Smooth muscle cell (in vitro differentiated cells): ENCODE measurements at regions not wholly inside any gene's neighbourhood (a gene's known extent, or its start where the extent isn't known, plus 50 kb on each side); places are given as distances from the start of the nearest gene placed in this dataset.

ENCODE experiments used
- DNase-seq: peaks from one replicate; lab custom pipeline; 2025; ENCODE audit not compliant: unreplicated experiment; lab: John Stamatoyannopoulos, UW
- H2AFZ ChIP-seq: fragments of 200-600 bp; sonication (generic); 2 replicates; pipeline ENCODE4 v1.6.0; 2016; ENCODE audit warnings: antibody characterized with exemption, low read depth, mild to moderate bottlenecking
- H3F3A ChIP-seq: fragments of 200-600 bp; sonication (generic); 2 replicates; pipeline ENCODE4 v1.6.0; 2017; ENCODE audit warnings: antibody characterized with exemption, low read depth
- H3K27ac ChIP-seq: fragments of 200-600 bp; sonication (generic); 2 replicates; pipeline ENCODE4 v1.5.1; 2016; ENCODE audit warnings: low read depth, mild to moderate bottlenecking
- H3K27me3 ChIP-seq: fragments of 200-600 bp; sonication (generic); 2 replicates; pipeline ENCODE4 v1.6.1; 2016; ENCODE audit warnings: low read depth, mild to moderate bottlenecking
- H3K36me3 ChIP-seq: fragments of 200-600 bp; sonication (generic); 2 replicates; pipeline ENCODE4 v1.5.1; 2016; ENCODE audit warnings: low read depth
- H3K4me1 ChIP-seq: fragments of 200-600 bp; sonication (generic); 2 replicates; pipeline ENCODE4 v1.5.1; 2016; ENCODE audit warnings: low read depth
- H3K4me2 ChIP-seq: fragments of 200-600 bp; sonication (generic); 2 replicates; pipeline ENCODE4 v1.6.0; 2016; ENCODE audit warnings: mild to moderate bottlenecking
- H3K4me3 ChIP-seq: fragments of 200-600 bp; sonication (generic); 2 replicates; pipeline ENCODE4 v1.5.1; 2016; ENCODE audit warnings: mild to moderate bottlenecking
- H3K79me2 ChIP-seq: fragments of 200-600 bp; sonication (generic); 2 replicates; pipeline ENCODE4 v1.6.0; 2016; ENCODE audit warnings: low read depth, mild to moderate bottlenecking
- H3K9ac ChIP-seq: fragments of 200-600 bp; sonication (generic); 2 replicates; pipeline ENCODE4 v1.6.0; 2016; ENCODE audit warnings: low read depth
- H3K9me3 ChIP-seq: fragments of 200-600 bp; sonication (generic); replicated peaks from 2 replicates; pipeline ENCODE4 v1.5.1; 2016; ENCODE audit warnings: low read depth
- H4K20me1 ChIP-seq: fragments of 200-600 bp; sonication (generic); 2 replicates; pipeline ENCODE4 v1.6.0; 2016; ENCODE audit warnings: low read depth
- CTCF ChIP-seq: fragments of 200-600 bp; sonication (generic); IDR thresholded peaks from 2 replicates; pipeline ENCODE4 v1.5.1; 2017; ENCODE audit warnings: borderline replicate concordance, mild to moderate bottlenecking, antibody characterized with exemption; ENCODE audit not compliant: insufficient read depth, poor library complexity, severe bottlenecking
- WGBS: methylation state at CpG from one replicate; pipeline ENCODE4 v1.1.7; 2016; ENCODE audit warnings: low lambda C conversion rate; 5-methylcytosine and 5-hydroxymethylcytosine counted together

- Histone ChIP-seq H3K4me2 (no peak overlapping the region), H3K79me2 (no peaks in the 10 kb centered on the region), H3K27me3 (peaks cover 9% of the 10 kb centered on the region), H3K36me3 (no peaks in the 10 kb centered on the region), H3K9ac (no peak overlapping the region), H3K27ac (no peak overlapping the region), H3K4me3 (no peak overlapping the region), H3F3A (no peaks in the 10 kb centered on the region), H3K4me1 (no peaks in the 10 kb centered on the region), H2AFZ (no peak overlapping the region), H4K20me1 (no peaks in the 10 kb centered on the region), H3K9me3 (no peaks in the 10 kb centered on the region)
- TF ChIP-seq CTCF: no peak
- DNase-seq: no peak
- 67% methylated on average over 4 of the region's 4 CpGs for WGBS
Measured at GRCh38 chr13:31908696-31909411, 122.7 kb upstream of the FRY start.

GRCh38 chr13:31909864-31910551, 121.6 kb upstream of the FRY start:
- Histone ChIP-seq H3K9me3 (no peaks in the 10 kb centered on the region), H3K9ac (no peak overlapping the region), H4K20me1 (no peaks in the 10 kb centered on the region), H3K4me1 (peaks cover 2% of the 10 kb centered on the region), H3K36me3 (no peaks in the 10 kb centered on the region), H3K4me2 (no peak overlapping the region), H3K27ac (no peak overlapping the region), H3F3A (no peaks in the 10 kb centered on the region), H3K27me3 (peaks cover 9% of the 10 kb centered on the region), H2AFZ (no peak overlapping the region), H3K4me3 (no peak overlapping the region), H3K79me2 (no peaks in the 10 kb centered on the region)
- DNase-seq: peak; percentile 2
- peak; percentile 95 for TF ChIP-seq CTCF
- WGBS: 17% methylated on average over 6 of the region's 6 CpGs

- Histone ChIP-seq H4K20me1 (no peaks in the 10 kb centered on the region), H3K4me3 (no peak overlapping the region), H3K9ac (no peak overlapping the region), H3F3A (no peaks in the 10 kb centered on the region), H3K9me3 (no peaks in the 10 kb centered on the region), H3K27ac (no peak overlapping the region), H3K4me1 (peaks cover 6% of the 10 kb centered on the region), H3K79me2 (no peaks in the 10 kb centered on the region), H3K4me2 (no peak overlapping the region), H2AFZ (no peak overlapping the region), H3K27me3 (peaks cover 9% of the 10 kb centered on the region), H3K36me3 (no peaks in the 10 kb centered on the region)
- DNase-seq: no peak
- 96% methylated on average over 2 of the region's 2 CpGs for WGBS
- TF ChIP-seq CTCF: no peak
Measured at GRCh38 chr13:31910633-31911032, 120.9 kb upstream of the FRY start.
